ENCODE measurements at regions not wholly inside any gene's neighbourhood (a gene's known extent, or its start where the extent isn't known, plus 50 kb on each side); places are given as distances from the start of the nearest gene placed in this dataset.

GRCh38 chr12:116677202-116677661, 60.6 kb downstream of the SPRING1 start:
- no peak for TF ChIP-seq CTCF (IDR thresholded peaks at IDR 0.05; ENCODE audit: low read length)
- TF ChIP-seq EZH2 (IDR thresholded peaks at IDR 0.05; ENCODE audit: borderline replicate concordance, low read length) = no peak
